RWPE2 (cell line): ENCODE measurements at regions not wholly inside any gene's neighbourhood (a gene's known extent, or its start where the extent isn't known, plus 50 kb on each side); places are given as distances from the start of the nearest gene placed in this dataset.

ENCODE experiments used
- ATAC-seq: fragments of 200-7000 bp; cut with Tn5 transposase; 3 replicates; pipeline ENCODE4 v1.9.1; 2021; ENCODE audit warnings: low read depth
- DNase-seq: peaks from one replicate; pipeline ENCODE4 v3.0.0-alpha.2; 2020; ENCODE audit warnings: low spot score
- H3K27ac ChIP-seq: fragments of 450-650 bp; 2 replicates; pipeline ENCODE4 v1.5.1; 2017; ENCODE audit warnings: mild to moderate bottlenecking; ENCODE audit not compliant: poor library complexity, severe bottlenecking
- H3K27me3 ChIP-seq: fragments of 250-450 bp; sonication (Bioruptor Pico); 2 replicates; pipeline ENCODE4 v1.5.1; 2021; ENCODE audit warnings: mild to moderate bottlenecking, moderate library complexity; ENCODE audit not compliant: insufficient read depth, poor library complexity, severe bottlenecking
- H3K36me3 ChIP-seq: fragments of 250-450 bp; sonication (Bioruptor Pico); 2 replicates; pipeline ENCODE4 v1.5.1; 2020; ENCODE audit warnings: low read depth, mild to moderate bottlenecking, moderate library complexity
- H3K4me1 ChIP-seq: fragments of 250-450 bp; sonication (Bioruptor Pico); 2 replicates; pipeline ENCODE4 v1.5.1; 2021; ENCODE audit warnings: mild to moderate bottlenecking, moderate library complexity; ENCODE audit not compliant: insufficient read depth, poor library complexity, severe bottlenecking
- H3K4me3 ChIP-seq: fragments of 250-450 bp; sonication (Bioruptor Pico); 2 replicates; pipeline ENCODE4 v1.5.1; 2021; ENCODE audit warnings: mild to moderate bottlenecking, moderate library complexity; ENCODE audit not compliant: severe bottlenecking
- H3K9me3 ChIP-seq: fragments of 250-450 bp; sonication (Bioruptor Pico); 2 replicates; pipeline ENCODE4 v1.5.1; 2021; ENCODE audit warnings: mild to moderate bottlenecking, moderate library complexity; ENCODE audit not compliant: severe bottlenecking
- CTCF ChIP-seq: fragments of 450-650 bp; IDR thresholded peaks from one replicate; pipeline ENCODE4 v1.5.1; 2017; ENCODE audit warnings: mild to moderate bottlenecking, moderate library complexity; ENCODE audit not compliant: poor library complexity, severe bottlenecking

DNA sequence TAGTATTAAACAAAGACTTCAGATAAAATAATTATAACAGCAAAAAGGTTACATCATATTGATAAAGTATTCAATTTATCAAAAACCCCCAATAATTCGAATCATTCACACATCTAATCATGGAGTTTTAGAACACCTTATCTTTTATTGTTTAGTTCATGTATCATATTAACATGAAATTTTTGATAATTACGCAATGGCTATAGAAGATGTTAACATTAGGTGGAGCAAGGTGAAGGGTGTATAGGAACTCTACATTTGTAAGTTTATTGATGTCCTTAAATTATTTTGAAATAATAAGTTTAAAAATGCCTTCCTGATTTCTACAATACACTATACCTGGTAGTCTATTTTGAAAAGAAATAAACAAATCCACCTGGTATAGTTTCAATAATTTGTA is 696.5 kb upstream of the BCHE start:
- no peak overlapping the region for H3K4me3 ChIP-seq
- DNase-seq: no peak
- no peaks in the 10 kb centered on the region for H3K27me3 ChIP-seq
- no peaks in the 10 kb centered on the region for H3K4me1 ChIP-seq
- ATAC-seq: no peak
- H3K27ac ChIP-seq: no peak overlapping the region
- no peak for TF ChIP-seq CTCF
- H3K36me3 ChIP-seq: no peaks in the 10 kb centered on the region
- H3K9me3 ChIP-seq: no peaks in the 10 kb centered on the region

GRCh38 chr3:166531730-166532129 is 694.5 kb upstream of the BCHE start:
- DNase-seq (no peak), ATAC-seq (no peak)
- H3K27me3 ChIP-seq: no peaks in the 10 kb centered on the region
- no peak for TF ChIP-seq CTCF
- H3K4me1 ChIP-seq: no peaks in the 10 kb centered on the region
- no peak overlapping the region for H3K4me3 ChIP-seq
- H3K9me3 ChIP-seq: no peaks in the 10 kb centered on the region
- no peaks in the 10 kb centered on the region for H3K36me3 ChIP-seq
- H3K27ac ChIP-seq: no peak overlapping the region

- TF ChIP-seq CTCF: no peak
These were observed 690.1 kb upstream of the BCHE start for GRCh38 chr3:166527325-166527724.

GRCh38 chr3:166526881-166527280 is 689.7 kb upstream of the BCHE start:
- no peak for DNase-seq

More at GRCh38 chr3:166527325-166527724, 690.1 kb upstream of the BCHE start:
- H3K27me3 ChIP-seq: no peaks in the 10 kb centered on the region
- no peaks in the 10 kb centered on the region for H3K36me3 ChIP-seq
- DNase-seq (no peak), ATAC-seq (0 out of 3 replicates have a peak, but pooled peaks have one; percentile 23)
- H3K4me1 ChIP-seq: no peaks in the 10 kb centered on the region
- no peaks in the 10 kb centered on the region for H3K9me3 ChIP-seq
- H3K27ac ChIP-seq: no peak overlapping the region
- H3K4me3 ChIP-seq: no peak overlapping the region

DNA sequence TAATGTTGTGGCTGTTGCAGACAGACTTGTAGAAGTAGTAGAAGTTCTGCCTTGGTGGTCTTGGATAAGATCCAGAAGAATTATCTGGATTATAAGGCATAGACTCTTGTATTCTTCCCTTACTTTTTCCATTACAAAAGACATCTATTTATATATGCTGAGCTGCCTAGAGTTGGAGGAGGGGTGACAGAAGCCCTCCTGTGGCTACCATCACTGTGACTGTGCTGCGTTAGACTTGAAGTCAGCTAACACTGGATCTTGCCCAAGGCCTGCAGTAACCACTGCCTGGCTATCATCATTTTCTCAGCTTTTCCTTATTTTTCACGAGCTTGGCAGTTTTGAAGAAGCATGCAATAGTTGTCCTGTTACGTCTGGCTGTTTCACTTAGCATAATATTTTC is 684.8 kb upstream of the BCHE start:
- TF ChIP-seq CTCF: no peak
- Histone ChIP-seq H3K4me1 (no peaks in the 10 kb centered on the region), H3K9me3 (no peaks in the 10 kb centered on the region), H3K27ac (no peak overlapping the region), H3K36me3 (no peaks in the 10 kb centered on the region), H3K27me3 (no peaks in the 10 kb centered on the region), H3K4me3 (no peak overlapping the region)
- DNase-seq (no peak), ATAC-seq (no peak)

More at GRCh38 chr3:166526881-166527280, 689.7 kb upstream of the BCHE start:
- no peak for ATAC-seq
- Histone ChIP-seq H3K27ac (no peak overlapping the region), H3K27me3 (no peaks in the 10 kb centered on the region), H3K9me3 (no peaks in the 10 kb centered on the region), H3K36me3 (no peaks in the 10 kb centered on the region), H3K4me1 (no peaks in the 10 kb centered on the region), H3K4me3 (no peak overlapping the region)
- no peak for TF ChIP-seq CTCF
